ENCODE measurements at regions not wholly inside any gene's neighbourhood (a gene's known extent, or its start where the extent isn't known, plus 50 kb on each side); places are given as distances from the start of the nearest gene placed in this dataset.

DNA sequence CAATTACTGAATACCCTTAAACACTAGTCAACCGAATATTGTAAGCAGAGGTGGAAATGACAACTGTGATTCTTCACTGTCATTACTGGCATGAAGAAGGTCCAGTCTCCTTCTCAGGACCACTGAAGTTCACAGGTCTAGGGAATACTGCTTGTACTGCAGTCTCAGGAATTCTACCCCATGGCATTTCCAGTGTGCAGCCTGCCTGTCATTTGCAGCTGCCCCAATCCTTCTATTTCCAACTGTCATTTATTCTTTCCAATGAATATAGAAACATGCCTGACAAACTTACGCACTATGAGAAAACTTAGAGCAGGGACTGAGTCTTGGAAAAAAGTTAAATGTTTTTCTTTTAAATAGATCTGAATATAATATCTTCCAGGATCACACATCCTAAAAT, 308.0 kb upstream of the THBS1 start:
- Histone ChIP-seq H4K20me1 (replicated peaks; ENCODE audit: control insufficient read depth, extremely low read depth, insufficient read depth, low read length) (no peaks in the 10 kb centered on the region), H3K9me1 (replicated peaks; ENCODE audit: control insufficient read depth, extremely low read depth, insufficient read depth, low read length) (no peaks in the 10 kb centered on the region), H3K4me3 (replicated peaks in 1 of 3; ENCODE audit: insufficient read depth in 1 of 3, low read depth in 1 of 3, low read length in 3 of 3) (no peak overlapping the region), H3K4me1 (ENCODE audit: control insufficient read depth, extremely low read depth, insufficient read depth, low read length) (peaks cover 34% of the 10 kb centered on the region), H3K9ac (replicated peaks; ENCODE audit: extremely low read depth, insufficient read depth, low read length) (no peak overlapping the region), H3K27me3 (ENCODE audit: control insufficient read depth in 2 of 2, insufficient read depth in 2 of 2, low read length in 2 of 2) (no peaks in the 10 kb centered on the region), H3K79me2 (ENCODE audit: control insufficient read depth, insufficient read depth, low read length) (no peaks in the 10 kb centered on the region), H3K36me3 (ENCODE audit: control insufficient read depth in 2 of 2, extremely low read depth in 1 of 2, insufficient read depth in 2 of 2, low read length in 2 of 2) (no peaks in the 10 kb centered on the region), H3K9me3 (replicated peaks; ENCODE audit: control insufficient read depth, insufficient read depth, low read length) (no peaks in the 10 kb centered on the region), H3K4me2 (ENCODE audit: insufficient read depth, low read length) (no peak overlapping the region), H3K27ac (ENCODE audit: insufficient read depth, low read depth, low read length) (no peak overlapping the region), H2AFZ (ENCODE audit: low read depth, low read length) (no peak overlapping the region)
- TF ChIP-seq MYC (IDR thresholded peaks at IDR 0.05; ENCODE audit: low read depth, low read length) (no peak), POLR2A (IDR thresholded peaks at IDR 0.05; ENCODE audit: low read depth, low read length) (no peak), POLR2AphosphoS5 (IDR thresholded peaks at IDR 0.05; ENCODE audit: insufficient read depth, low read depth, low read length) (no peak), JUN (IDR thresholded peaks at IDR 0.05; ENCODE audit: borderline replicate concordance, insufficient read depth, insufficient read length, low read depth) (no peak), GATA2 (IDR thresholded peaks at IDR 0.05; ENCODE audit: insufficient read depth, insufficient read length, low read depth, low read length) (no peak), EZH2 (IDR thresholded peaks at IDR 0.05; ENCODE audit: borderline replicate concordance, low read depth, low read length, severe bottlenecking) (no peak), FOS (IDR thresholded peaks at IDR 0.05; ENCODE audit: borderline replicate concordance, insufficient read depth, low read length) (no peak)
- TF ChIP-seq, protein P1, sequence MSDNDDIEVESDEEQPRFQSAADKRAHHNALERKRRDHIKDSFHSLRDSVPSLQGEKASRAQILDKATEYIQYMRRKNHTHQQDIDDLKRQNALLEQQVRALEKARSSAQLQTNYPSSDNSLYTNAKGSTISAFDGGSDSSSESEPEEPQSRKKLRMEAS (IDR thresholded peaks at IDR 0.05; ENCODE audit: insufficient read depth, insufficient read length), result no peak
- TF ChIP-seq, protein P2, sequence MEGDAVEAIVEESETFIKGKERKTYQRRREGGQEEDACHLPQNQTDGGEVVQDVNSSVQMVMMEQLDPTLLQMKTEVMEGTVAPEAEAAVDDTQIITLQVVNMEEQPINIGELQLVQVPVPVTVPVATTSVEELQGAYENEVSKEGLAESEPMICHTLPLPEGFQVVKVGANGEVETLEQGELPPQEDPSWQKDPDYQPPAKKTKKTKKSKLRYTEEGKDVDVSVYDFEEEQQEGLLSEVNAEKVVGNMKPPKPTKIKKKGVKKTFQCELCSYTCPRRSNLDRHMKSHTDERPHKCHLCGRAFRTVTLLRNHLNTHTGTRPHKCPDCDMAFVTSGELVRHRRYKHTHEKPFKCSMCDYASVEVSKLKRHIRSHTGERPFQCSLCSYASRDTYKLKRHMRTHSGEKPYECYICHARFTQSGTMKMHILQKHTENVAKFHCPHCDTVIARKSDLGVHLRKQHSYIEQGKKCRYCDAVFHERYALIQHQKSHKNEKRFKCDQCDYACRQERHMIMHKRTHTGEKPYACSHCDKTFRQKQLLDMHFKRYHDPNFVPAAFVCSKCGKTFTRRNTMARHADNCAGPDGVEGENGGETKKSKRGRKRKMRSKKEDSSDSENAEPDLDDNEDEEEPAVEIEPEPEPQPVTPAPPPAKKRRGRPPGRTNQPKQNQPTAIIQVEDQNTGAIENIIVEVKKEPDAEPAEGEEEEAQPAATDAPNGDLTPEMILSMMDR (IDR thresholded peaks at IDR 0.05; ENCODE audit: extremely low read depth in 1 of 2, insufficient read depth in 1 of 2, low read depth in 1 of 2, low read length in 2 of 2), result no peak
- FAIRE-seq (no peak), DNase-seq (ENCODE audit: low read depth, low spot score) (no peak)
- intact Hi-C loops (cut with micrococcal nuclease), result no loop called here
- CTCF ChIA-PET, result interaction anchor here (1.3 kb wide), 1 partner anchor 484 kb away, joined by 4 read pairs; no protein-coding TSS in a partner anchor
- POLR2A ChIA-PET, result no interaction called here
- dilution Hi-C loops (cut with MboI; ENCODE audit: extremely low pct_ligation_motif_present, low sequenced_read_pairs), result no loop called here
- no TSS peak for BruUV-seq (replicated peaks)

Data from endothelial cell of umbilical vein (primary cell).